ENCODE measurements at regions not wholly inside any gene's neighbourhood (a gene's known extent, or its start where the extent isn't known, plus 50 kb on each side); places are given as distances from the start of the nearest gene placed in this dataset.
A peak's percentile ranks its signal among the peaks of the same experiment; 100 is the strongest.
"Not testable (repeated sequence)": the region's sequence is repeated elsewhere in the genome, so short reads cannot be mapped to it uniquely, and the experiment has no call there.

DNA sequence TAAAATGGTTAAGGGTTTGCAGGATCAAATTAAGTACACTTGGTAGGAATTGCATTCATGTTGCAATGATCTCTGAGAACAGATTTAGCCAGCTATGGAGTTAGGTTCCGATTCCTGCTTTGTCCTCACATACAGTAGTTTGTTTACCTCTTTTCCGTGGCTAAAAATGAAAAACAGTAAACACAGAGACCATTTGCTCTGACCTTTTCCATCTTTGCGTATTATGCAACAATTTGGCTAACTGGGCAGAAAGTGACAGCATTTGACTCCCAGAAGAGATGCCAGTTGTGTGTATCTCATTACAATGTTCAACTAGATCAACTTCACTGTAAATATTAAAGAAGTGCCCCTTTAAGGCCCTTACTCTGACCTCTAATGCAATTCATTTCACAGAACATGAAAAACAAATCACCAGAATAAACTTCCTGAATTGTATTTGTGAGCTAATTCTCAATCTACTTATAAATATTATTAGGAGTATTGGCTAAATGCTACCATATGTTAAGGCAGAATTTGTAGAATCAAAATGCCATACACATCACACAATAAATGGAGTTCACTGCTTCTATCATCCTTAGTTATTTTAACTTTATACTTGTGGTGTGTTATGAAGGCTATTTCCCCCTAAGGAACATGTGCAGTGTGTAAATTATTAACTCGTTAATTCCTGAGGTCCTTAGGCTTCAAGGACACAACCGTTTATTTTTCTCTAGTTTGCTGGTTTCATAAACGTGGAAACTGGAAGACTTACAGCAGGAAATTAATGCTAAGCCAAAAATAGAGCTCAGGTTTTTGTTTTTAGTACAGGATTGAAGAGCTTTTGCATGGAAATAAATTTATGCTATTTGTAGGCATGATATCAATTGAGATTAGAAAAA lies 380.7 kb upstream of the CITED2 start:
- peak; percentile 90 for DNase-seq (ENCODE audit: low read depth)

DNA sequence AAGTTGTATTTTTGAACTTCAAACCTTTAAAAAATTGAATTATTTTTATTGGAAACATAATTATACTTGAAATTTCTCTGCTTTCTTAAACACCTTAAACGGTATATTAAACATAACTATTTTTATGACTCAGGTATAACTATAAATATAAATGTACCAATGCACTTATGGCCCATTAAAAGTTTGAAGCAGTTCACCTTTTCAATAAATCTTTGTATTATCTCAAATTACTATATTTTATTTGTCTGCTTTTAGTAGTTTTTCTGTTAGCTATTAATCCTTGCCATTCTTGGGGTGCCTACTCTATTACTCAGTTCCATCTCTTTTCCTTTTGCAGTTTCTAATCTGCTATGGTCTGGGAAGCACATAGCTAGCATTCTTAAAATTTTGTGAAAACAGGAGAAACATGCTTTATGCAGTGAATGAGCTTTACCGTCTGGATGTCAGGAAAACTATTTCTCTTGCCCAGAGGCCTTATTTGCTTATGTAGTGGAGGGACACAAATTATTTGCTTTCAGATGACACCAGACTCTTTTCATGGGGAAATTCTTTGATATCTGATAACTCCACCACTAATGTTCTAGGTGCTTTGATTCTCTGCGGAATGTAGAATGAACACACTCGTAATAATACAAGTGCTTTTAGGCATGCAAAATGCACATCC lies 378.9 kb upstream of the CITED2 start:
- peak; percentile 41 for DNase-seq (ENCODE audit: low read depth)

DNA sequence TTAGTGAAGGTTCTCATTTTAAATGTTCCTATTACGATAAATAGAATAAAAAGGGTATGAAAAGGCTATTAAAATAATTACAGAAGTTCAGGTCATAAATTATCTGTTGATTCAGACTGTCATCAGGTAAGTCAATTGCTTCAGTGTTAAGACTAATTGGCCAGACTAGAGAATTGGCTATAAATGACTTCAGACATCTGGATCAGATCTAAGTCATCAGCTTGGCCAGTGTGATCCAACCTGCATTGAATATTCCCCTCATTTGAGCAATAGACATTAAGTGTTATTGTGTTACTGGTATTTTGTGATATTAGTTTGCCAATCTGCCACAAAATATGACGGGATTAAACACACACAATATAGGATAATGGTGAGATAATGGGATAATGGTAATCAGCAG lies 377.6 kb upstream of the CITED2 start:
- DNase-seq (ENCODE audit: low read depth) = no peak

DNA sequence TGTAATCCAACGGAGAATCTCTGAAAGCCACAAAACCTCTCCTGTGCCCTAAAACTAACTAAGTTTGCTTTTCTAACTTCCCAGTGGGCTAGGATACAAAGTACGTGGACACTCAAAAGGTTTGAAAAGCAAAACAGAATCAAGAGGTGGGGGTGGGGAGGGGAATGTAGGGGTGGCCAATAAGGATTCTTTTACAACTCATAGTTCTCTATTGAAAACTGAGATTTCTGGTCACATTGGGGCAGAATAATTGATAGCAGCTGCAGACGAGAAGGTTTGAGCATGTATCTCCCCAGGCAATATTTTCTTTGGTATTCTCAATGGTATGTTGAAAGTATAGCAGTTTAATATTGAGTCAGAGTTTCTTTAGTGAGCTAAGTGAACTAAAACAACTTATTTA lies 376.7 kb upstream of the CITED2 start:
- DNase-seq (ENCODE audit: low read depth) = peak; percentile 87

DNA sequence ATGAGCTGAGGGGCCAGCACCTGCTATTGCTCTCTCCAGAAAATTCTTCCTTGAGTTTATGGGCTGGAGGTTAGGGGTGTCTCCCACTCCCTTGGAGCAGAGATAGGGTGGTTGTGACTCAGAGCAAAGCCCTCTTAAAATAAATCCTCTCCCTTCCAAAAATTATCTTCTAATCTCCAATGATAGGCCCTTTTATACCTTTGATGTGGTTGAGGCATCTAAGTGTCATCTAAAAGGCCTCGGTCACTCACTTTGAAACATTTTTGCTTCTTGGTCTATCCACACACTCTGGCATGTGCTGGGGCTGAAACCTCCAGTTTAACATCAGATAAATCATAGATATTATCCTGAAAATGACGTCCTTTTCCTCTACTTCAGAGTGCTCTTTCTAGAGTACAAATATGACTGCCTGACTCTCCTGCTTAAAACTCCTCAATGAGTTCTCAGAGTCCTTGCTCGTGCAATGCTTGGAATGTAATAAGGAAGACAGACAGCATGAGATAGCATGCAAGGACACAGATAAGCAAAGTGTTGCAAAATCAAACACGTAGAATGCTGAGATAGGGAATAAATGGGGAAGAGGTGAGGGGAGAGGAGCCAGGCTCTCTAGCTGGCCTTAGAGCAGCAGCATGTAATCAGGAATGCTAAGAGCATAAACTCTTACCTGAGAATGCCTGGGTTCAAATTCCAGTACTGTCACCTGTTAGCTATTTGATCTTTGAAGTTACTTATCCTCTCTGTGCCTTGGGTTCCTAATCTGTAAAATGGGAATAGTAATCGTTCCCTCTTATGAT lies 374.1 kb upstream of the CITED2 start:
- DNase-seq (ENCODE audit: low read depth) = no peak

DNA sequence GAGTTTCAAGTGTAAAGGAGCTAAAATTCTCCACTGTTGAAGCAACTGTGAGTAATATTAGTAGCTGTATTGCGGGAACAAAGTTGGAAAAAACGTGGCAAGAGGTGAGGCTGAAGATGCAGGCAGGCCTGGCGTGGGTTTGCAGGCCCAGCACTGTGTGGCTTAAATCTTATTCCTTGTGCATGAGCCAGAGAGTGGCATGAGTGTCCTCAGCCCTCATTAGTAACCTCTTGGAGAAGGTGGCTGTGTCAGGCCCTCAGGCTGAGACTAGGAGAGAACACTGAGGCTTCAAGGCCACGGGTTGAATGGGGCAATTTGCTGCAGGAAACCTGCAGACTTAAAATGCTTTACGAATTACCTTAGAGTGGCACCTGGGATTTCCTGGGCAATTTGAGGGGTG lies 372.7 kb upstream of the CITED2 start:
- no peak for DNase-seq (ENCODE audit: low read depth)

DNA sequence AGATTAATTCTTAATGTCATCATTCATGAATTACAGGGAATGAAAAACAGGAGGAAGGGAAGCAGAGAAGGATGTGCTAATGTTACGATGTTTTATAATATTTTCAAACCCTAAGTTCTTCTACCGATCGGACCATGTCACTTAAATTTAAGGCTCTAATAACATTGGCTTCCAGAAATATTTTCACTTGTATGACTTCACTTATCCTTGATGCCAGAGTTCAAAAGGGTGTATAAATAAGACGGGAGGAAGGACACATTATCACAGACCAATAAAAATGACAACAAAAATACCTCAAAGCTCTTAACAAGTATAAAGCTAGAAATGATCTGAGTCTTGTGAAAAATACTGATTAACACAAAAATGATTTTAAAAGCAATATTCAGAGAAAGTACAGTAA lies 370.4 kb upstream of the CITED2 start:
- no peak for DNase-seq (ENCODE audit: low read depth)

DNA sequence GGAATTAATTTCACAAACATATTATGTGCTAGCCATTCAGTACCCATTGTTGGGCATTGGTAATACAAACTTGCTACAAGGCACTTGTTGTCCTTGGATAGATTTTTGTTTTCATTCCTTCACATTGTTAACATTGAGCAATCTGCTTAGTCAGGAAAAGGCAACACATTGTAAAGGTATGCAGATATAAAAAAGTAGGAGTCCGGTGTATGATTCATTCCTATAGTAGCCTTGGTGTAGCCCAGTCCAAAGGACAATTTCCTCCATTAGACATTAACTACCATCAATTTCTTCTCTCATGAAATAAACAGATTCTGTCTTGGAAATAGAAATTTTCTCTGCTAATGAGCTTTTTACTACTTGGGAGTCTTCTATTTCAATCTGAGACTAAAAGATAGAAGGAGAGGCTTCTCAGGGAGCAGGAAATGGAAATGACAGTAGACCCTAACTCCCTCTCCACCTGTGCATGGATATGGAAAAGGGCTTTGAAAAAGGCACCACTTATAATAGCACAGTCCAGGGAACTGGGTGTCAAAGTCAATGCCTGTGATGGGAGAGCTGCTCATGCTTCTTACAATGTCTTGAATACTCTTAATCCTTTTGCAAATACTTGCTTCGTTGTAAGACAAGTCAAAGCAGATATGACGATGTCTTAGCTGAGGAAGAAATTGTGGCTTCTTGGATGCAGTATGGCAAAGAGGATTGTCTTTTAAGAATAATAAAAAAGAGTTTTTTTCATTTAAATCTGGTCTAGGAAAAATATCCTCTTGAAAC lies 369.4 kb upstream of the CITED2 start:
- DNase-seq (ENCODE audit: low read depth) = peak; percentile 94

DNA sequence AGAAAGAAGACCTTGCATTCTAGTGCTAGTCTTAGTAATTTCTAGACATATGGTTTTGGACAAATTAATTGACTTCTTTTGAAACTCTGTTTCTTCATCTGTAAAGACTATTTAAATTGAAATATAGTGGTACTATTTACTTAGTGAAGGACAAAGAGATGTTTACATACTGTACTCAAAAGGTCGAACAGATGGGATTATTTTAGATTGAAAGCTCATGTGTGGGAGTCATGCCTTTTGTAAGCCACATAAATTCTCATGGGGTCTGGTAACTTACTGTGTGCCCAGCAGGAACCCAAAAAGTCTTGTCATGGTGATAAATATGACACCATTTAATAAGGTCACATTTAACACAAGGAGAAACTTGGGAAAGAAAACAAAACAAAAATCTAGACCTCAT lies 368.2 kb upstream of the CITED2 start:
- peak; percentile 76 for DNase-seq (ENCODE audit: low read depth)

DNA sequence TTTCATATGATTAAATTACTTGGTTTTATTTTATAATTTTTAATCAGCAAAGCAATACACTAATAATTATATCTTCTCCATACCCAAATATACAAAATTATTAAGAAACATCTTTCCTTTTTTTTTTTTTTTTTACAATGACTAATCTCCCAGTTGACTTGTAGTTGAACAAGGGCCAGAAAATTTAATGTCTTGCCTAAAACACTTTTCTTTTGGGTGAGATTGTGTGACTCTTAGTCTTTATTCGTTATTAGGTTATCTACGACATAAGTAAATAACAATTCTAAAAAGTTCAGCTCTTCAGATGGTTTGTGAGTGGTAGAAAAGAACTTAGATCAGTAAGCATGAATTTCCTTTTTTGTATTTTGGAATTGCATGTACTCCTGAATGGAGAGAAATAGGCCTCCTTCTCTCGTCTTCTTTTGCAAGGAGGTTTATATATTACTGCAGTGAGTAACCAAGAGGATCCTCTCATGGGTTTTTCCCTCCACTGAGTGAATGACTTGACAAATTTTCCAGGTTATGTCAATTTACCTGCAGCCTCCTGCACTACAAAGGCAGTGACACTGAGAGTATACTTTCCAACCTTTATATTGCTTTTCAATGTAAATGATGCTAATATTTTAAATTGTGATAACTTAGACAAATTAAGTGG lies 364.5 kb upstream of the CITED2 start:
- DNase-seq (ENCODE audit: low read depth) = no peak

DNA sequence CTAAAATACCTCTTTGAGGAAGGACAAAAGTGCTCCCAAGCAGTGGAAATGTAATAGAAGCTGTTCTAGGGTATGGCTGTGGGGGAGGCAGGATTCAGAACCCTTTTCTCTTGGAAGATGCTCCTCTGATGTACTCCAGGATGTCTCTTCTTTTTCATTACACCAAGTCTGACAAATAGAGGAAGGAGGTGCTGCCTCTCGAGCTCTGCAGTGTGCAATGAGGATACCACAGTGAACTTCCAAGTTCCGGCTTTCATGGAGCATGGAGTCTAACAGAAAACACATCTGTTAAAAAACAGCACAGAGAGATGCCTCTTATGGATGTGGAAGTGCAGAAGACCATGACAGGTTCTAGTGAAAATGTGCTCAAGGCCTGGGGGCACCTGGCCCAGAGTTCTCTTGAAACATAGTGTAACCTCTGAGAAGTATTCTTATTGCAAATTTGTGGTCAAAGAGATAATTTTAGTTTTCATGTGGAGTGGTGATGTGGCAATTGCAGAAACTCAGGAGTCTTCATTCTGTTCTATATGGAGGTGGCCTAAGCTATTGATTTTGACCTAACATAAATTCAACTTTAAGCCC lies 362.0 kb upstream of the CITED2 start:
- DNase-seq (ENCODE audit: low read depth) = peak; percentile 16

DNA sequence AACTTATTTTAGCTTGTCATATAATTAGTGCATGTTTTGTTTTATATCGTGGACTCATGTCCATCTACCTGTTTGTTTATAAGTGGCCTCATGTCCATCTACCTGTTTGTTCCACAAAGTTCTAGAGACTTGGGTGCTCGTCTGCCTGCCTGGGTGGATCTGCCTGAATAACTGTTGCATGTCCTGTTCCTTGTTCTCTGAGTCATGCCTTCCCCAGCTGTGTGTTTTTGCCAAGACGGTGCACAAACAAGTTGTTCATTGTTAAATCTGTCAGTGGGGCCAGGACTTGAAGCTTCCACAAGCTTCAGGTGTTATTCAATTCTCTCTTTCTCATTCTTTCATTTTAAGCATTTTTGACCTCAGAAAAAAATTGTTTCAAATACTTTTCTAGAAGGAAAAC lies 358.0 kb upstream of the CITED2 start:
- DNase-seq (ENCODE audit: low read depth) = peak; percentile 52

DNA sequence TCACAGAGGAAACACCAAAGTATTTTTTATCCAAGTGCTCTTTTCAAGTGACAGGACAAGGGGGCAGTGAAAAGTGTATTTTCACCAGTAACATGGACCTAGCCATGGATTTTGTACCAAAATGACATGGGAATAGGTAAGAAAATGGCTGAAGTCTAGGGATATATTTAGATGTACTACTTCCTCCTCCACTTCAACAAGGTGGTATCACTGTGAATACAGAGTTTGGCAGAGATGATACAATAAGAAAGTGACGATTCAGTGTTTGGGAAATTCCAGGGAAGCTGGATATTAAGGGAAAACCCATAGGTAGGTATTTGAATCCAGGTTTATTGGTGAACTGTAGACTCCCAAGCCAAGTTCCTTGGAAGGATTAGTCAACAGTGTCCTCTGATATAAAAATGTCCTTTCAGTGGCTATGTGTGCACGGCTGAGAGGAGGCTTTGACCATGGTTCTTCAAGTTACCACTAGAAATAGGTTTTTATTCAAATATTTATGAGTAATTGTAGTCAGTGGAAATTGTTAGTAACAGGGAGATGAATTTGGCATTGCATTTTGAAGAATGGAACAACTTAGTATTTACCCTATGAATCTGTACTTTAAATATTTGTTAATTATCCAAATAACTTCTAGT lies 356.0 kb upstream of the CITED2 start:
- DNase-seq (ENCODE audit: low read depth) = no peak

DNA sequence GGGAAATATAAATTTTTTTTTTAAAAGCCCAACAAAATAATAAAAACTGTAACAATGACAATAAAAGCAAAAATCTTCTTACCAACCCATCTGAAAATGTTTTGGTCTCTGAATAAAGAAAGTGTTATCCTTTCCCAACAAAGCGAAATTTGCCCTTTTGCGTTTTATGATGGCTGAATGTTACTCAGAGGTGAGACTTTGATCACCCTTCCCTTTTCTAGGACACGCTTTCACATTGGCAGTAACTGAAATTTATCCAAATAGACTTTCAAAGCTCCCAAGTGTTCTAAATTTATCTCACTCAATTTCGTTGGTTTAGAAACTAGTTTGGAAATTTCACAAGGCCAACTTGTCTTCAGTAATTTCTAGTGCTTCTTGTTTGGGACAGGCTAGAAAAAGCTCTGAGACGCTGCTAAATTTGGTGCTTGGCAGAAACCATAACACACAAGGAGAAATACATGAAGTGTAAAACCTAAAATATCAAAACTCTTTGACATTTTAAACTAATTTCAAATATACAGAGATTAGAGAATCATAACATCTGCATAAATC lies 354.5 kb upstream of the CITED2 start:
- no peak for DNase-seq (ENCODE audit: low read depth)

DNA sequence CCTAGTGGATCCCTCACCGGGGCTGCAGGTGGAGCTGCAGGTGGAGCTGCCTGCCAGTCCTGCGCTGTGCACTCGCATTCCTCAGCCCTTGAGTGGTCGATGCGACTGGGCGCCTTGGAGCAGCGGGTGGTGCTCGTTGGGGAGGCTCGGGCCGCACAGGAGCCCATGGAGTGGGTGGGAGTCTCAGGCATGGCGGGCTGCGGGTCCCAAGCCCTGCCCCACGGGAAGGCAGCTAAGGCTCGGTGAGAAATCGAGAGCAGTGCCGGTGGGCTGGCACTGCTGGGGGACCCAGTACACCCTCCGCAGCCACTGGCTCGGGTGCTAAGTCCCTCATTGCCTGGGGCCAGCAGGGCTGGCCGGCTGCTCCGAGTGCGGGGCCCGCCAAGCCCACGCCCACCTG lies 351.8 kb upstream of the CITED2 start:
- not testable (repeated sequence) for DNase-seq (ENCODE audit: low read depth)

DNA sequence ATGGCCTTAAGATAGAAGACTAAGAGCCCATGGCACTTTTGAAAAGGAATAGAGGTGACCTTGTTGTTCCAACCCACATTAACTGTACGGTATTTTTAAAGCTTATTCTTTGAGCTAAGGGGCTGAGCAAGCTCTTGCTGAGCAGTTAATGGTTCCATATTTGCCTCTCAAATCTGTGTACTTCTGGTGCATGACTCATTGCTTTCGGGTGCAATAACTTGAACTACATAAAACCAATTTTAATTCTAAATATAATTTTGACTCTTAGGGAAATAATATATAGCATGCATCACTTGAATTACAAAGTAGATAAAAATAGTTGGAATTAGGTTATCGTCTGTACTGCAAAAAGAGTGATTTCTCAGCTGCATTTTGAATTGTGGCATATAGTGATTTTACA lies 348.1 kb upstream of the CITED2 start:
- DNase-seq (ENCODE audit: low read depth) = no peak

DNA sequence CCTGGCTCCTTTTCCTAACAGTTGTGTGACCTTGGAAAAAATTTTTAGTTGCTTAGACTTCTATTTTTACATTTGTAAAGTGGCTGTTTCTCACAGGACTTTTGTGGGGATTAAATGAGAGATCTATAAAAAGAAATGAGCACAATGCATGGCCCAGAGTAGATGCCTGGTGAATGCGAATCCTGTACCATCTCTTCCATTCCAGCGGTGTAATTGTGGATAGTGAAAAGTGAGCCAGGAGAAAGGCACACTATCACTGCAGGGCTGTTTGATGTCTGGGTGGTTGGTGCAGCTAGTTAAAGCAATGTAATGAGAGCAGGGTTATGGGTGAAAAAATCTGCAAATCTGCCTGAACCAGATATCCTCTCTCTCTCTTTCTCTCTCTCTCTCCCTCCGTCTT lies 347.5 kb upstream of the CITED2 start:
- DNase-seq (ENCODE audit: low read depth) = no peak

DNA sequence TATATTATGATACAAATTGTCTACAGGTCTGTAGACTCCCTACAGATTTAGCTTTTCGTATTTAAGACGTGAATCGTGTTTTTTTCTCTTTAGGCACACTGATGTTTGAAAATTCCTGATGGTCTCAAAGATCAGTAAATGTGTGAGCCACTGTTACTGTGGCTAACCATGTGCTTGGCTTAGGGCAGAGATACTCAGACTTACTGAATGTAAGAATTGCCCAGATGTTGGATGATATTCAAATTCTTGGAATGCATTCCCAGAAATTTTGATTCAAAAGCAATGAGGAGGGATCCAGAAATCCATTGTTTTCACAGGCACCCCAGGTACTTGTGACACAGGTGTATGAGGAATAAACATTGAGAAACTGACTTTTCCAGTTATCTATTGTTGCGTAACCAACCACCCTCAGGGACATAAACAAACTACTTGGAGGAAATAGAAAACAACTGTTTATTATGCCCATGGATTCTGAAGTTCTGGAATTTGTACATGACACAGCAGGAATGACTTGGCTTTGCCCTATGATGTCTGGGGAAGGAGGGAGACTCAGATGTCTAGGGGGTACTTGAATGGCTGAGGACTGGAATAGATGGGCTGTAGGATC lies 339.6 kb upstream of the CITED2 start:
- peak; percentile 24 for DNase-seq (ENCODE audit: low read depth)

DNA sequence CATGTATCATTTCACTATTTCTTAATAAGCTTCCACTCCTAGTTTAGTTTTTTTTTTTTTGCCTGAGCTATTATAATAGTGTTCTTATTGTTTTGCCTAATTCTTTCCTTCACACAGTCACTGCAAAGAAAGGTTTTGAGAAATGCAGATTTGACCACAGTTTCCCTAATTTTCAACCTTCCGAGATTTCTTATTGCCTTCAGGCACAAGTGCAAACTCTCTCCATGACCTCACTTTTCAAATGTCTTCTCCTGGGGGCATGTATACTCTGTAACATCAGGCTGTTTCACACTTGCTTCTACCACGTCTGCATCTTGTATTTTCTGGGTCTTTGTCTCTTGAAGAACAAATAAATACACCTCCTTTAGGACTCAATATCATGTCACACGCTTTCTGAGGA lies 339.0 kb upstream of the CITED2 start:
- no peak for DNase-seq (ENCODE audit: low read depth)

DNA sequence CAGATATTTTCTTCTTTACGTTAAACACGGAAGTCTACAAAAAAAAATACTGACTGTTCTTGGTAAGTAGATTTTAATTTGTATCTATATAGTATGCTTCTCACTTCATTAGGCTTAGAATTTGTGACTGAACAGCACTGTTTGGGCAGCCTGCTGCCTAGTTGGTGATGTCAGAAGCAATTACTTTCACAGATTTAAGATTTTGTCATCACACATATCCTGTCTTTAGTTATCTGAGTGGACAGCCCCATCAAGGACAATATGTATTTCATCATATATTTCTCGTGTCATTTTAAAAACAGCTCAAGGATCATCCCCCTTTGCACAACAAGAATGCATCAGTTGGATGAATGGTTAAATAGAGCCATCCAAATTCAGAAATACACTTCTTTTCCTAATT lies 338.4 kb upstream of the CITED2 start:
- no peak for DNase-seq (ENCODE audit: low read depth)

Measured in fibroblast of gingiva (primary cell).